ENCODE measurements at regions not wholly inside any gene's neighbourhood (a gene's known extent, or its start where the extent isn't known, plus 50 kb on each side); places are given as distances from the start of the nearest gene placed in this dataset.

- DNase-seq (ENCODE audit: low read depth in 1 of 2, low spot score in 1 of 2) = peak in 1 of 2 experiments; percentile 51
- in situ Hi-C loops (cut with HindIII; ENCODE audit: low pct_unique_long_range_greater_than_20kb, low sequenced_read_pairs) = no loop called here
- TF ChIP-seq JUND (IDR thresholded peaks at IDR 0.05; ENCODE audit: low read depth) = no peak
Observed at GRCh38 chr2:121999264-121999663, 243.8 kb downstream of the TSN start.

GRCh38 chr2:122000556-122001340, 245.3 kb downstream of the TSN start:
- no peak for TF ChIP-seq JUND (IDR thresholded peaks at IDR 0.05; ENCODE audit: low read depth)
- no peak for DNase-seq (ENCODE audit: low read depth in 1 of 2, low spot score in 1 of 2)
- in situ Hi-C loops (cut with HindIII; ENCODE audit: low pct_unique_long_range_greater_than_20kb, low sequenced_read_pairs) = no loop called here

GRCh38 chr2:122001441-122001874, 246.0 kb downstream of the TSN start:
- DNase-seq (ENCODE audit: low read depth in 1 of 2, low spot score in 1 of 2) = no peak
- in situ Hi-C loops (cut with HindIII; ENCODE audit: low pct_unique_long_range_greater_than_20kb, low sequenced_read_pairs) = no loop called here

GRCh38 chr2:122003196-122003940, 247.9 kb downstream of the TSN start:
- no peak for DNase-seq (ENCODE audit: low read depth in 1 of 2, low spot score in 1 of 2)
- TF ChIP-seq JUND (IDR thresholded peaks at IDR 0.05; ENCODE audit: low read depth) = no peak
- in situ Hi-C loops (cut with HindIII; ENCODE audit: low pct_unique_long_range_greater_than_20kb, low sequenced_read_pairs) = no loop called here

More at GRCh38 chr2:122001441-122001874, 246.0 kb downstream of the TSN start:
- no peak for TF ChIP-seq JUND (IDR thresholded peaks at IDR 0.05; ENCODE audit: low read depth)

- in situ Hi-C loops (cut with HindIII; ENCODE audit: low pct_unique_long_range_greater_than_20kb, low sequenced_read_pairs) = no loop called here
- TF ChIP-seq JUND (IDR thresholded peaks at IDR 0.05; ENCODE audit: low read depth) = no peak
- DNase-seq (ENCODE audit: low read depth in 1 of 2, low spot score in 1 of 2) = no peak
Observed at GRCh38 chr2:122007126-122007525, 251.7 kb downstream of the TSN start.

- DNase-seq (ENCODE audit: low read depth in 1 of 2, low spot score in 1 of 2) = no peak
- no peak for TF ChIP-seq JUND (IDR thresholded peaks at IDR 0.05; ENCODE audit: low read depth)
- in situ Hi-C loops (cut with HindIII; ENCODE audit: low pct_unique_long_range_greater_than_20kb, low sequenced_read_pairs) = no loop called here
Observed at GRCh38 chr2:122007577-122007976, 252.1 kb downstream of the TSN start.

GRCh38 chr2:122009561-122009960, 254.1 kb downstream of the TSN start:
- in situ Hi-C loops (cut with HindIII; ENCODE audit: low pct_unique_long_range_greater_than_20kb, low sequenced_read_pairs) = no loop called here
- TF ChIP-seq JUND (IDR thresholded peaks at IDR 0.05; ENCODE audit: low read depth) = no peak
- DNase-seq (ENCODE audit: low read depth in 1 of 2, low spot score in 1 of 2) = no peak

GRCh38 chr2:122011493-122012270, 256.2 kb downstream of the TSN start:
- no peak for DNase-seq (ENCODE audit: low read depth in 1 of 2, low spot score in 1 of 2)
- in situ Hi-C loops (cut with HindIII; ENCODE audit: low pct_unique_long_range_greater_than_20kb, low sequenced_read_pairs) = no loop called here

GRCh38 chr2:122018736-122019135, 263.3 kb downstream of the TSN start:
- DNase-seq (ENCODE audit: low read depth in 1 of 2, low spot score in 1 of 2) = no peak
- in situ Hi-C loops (cut with HindIII; ENCODE audit: low pct_unique_long_range_greater_than_20kb, low sequenced_read_pairs) = no loop called here
- TF ChIP-seq JUND (IDR thresholded peaks at IDR 0.05; ENCODE audit: low read depth) = no peak

More at GRCh38 chr2:122011493-122012270, 256.2 kb downstream of the TSN start:
- TF ChIP-seq JUND (IDR thresholded peaks at IDR 0.05; ENCODE audit: low read depth) = no peak

- no peak for TF ChIP-seq JUND (IDR thresholded peaks at IDR 0.05; ENCODE audit: low read depth)
- in situ Hi-C loops (cut with HindIII; ENCODE audit: low pct_unique_long_range_greater_than_20kb, low sequenced_read_pairs) = no loop called here
- no peak for DNase-seq (ENCODE audit: low read depth in 1 of 2, low spot score in 1 of 2)
Observed at GRCh38 chr2:122019724-122020123, 264.3 kb downstream of the TSN start.

GRCh38 chr2:122020377-122020776, 264.9 kb downstream of the TSN start:
- DNase-seq (ENCODE audit: low read depth in 1 of 2, low spot score in 1 of 2) = no peak
- in situ Hi-C loops (cut with HindIII; ENCODE audit: low pct_unique_long_range_greater_than_20kb, low sequenced_read_pairs) = no loop called here
- no peak for TF ChIP-seq JUND (IDR thresholded peaks at IDR 0.05; ENCODE audit: low read depth)

GRCh38 chr2:122021941-122022340, 266.5 kb downstream of the TSN start:
- TF ChIP-seq JUND (IDR thresholded peaks at IDR 0.05; ENCODE audit: low read depth) = no peak
- DNase-seq (ENCODE audit: low read depth in 1 of 2, low spot score in 1 of 2) = no peak
- in situ Hi-C loops (cut with HindIII; ENCODE audit: low pct_unique_long_range_greater_than_20kb, low sequenced_read_pairs) = no loop called here

All from T47D (cell line).